ENCODE measurements at regions not wholly inside any gene's neighbourhood (a gene's known extent, or its start where the extent isn't known, plus 50 kb on each side); places are given as distances from the start of the nearest gene placed in this dataset.

GRCh38 chr14:106277503-106277902, 751.1 kb downstream of the TMEM121 start:
- TF ChIP-seq, protein P1, sequence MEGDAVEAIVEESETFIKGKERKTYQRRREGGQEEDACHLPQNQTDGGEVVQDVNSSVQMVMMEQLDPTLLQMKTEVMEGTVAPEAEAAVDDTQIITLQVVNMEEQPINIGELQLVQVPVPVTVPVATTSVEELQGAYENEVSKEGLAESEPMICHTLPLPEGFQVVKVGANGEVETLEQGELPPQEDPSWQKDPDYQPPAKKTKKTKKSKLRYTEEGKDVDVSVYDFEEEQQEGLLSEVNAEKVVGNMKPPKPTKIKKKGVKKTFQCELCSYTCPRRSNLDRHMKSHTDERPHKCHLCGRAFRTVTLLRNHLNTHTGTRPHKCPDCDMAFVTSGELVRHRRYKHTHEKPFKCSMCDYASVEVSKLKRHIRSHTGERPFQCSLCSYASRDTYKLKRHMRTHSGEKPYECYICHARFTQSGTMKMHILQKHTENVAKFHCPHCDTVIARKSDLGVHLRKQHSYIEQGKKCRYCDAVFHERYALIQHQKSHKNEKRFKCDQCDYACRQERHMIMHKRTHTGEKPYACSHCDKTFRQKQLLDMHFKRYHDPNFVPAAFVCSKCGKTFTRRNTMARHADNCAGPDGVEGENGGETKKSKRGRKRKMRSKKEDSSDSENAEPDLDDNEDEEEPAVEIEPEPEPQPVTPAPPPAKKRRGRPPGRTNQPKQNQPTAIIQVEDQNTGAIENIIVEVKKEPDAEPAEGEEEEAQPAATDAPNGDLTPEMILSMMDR (IDR thresholded peaks at IDR 0.05; ENCODE audit: low read depth, low read length, poor library complexity, severe bottlenecking), result peak; percentile 97
- TF ChIP-seq EZH2phosphoT487 (IDR thresholded peaks at IDR 0.05; ENCODE audit: borderline replicate concordance, low read length), result no peak

Measured in DOHH2 (cell line).